ENCODE measurements at regions not wholly inside any gene's neighbourhood (a gene's known extent, or its start where the extent isn't known, plus 50 kb on each side); places are given as distances from the start of the nearest gene placed in this dataset.

GRCh38 chr2:123540291-123540690 is 484.8 kb upstream of the CNTNAP5 start:
- Histone ChIP-seq H3K27me3 (ENCODE audit: low read depth) (no peaks in the 10 kb centered on the region), H3K4me3 (no peak overlapping the region), H3K27ac (replicated peaks) (no peak overlapping the region), H3K9me3 (replicated peaks) (peaks cover 49% of the 10 kb centered on the region), H3K36me3 (no peaks in the 10 kb centered on the region), H3K4me1 (no peaks in the 10 kb centered on the region)
- TF ChIP-seq, protein P1, sequence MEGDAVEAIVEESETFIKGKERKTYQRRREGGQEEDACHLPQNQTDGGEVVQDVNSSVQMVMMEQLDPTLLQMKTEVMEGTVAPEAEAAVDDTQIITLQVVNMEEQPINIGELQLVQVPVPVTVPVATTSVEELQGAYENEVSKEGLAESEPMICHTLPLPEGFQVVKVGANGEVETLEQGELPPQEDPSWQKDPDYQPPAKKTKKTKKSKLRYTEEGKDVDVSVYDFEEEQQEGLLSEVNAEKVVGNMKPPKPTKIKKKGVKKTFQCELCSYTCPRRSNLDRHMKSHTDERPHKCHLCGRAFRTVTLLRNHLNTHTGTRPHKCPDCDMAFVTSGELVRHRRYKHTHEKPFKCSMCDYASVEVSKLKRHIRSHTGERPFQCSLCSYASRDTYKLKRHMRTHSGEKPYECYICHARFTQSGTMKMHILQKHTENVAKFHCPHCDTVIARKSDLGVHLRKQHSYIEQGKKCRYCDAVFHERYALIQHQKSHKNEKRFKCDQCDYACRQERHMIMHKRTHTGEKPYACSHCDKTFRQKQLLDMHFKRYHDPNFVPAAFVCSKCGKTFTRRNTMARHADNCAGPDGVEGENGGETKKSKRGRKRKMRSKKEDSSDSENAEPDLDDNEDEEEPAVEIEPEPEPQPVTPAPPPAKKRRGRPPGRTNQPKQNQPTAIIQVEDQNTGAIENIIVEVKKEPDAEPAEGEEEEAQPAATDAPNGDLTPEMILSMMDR (IDR thresholded peaks at IDR 0.05; ENCODE audit: borderline replicate concordance): no peak
- intact Hi-C loops (cut with micrococcal nuclease): no loop called here
- no peak for DNase-seq

DNA sequence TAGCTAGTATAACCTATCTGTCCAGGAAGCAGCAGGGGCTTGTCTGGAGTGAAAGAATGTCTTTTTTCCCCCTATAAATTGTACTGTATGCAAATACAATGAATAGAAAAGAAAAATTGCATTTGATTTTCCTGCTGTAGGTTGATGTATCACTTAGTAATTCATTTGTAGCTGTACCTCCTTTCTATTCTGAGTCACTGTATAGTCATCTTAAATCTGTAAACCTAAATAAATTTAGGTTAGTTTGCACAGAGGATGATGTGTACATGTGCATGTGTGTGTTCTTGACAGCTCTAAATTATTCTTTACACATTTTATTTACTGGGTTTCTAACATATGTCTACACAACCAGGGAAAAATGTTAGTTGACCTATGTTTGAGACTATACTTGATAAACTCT is 478.7 kb upstream of the CNTNAP5 start:
- Histone ChIP-seq H3K4me3 (no peak overlapping the region), H3K27me3 (ENCODE audit: low read depth) (no peaks in the 10 kb centered on the region), H3K27ac (replicated peaks) (no peak overlapping the region), H3K4me1 (no peaks in the 10 kb centered on the region), H3K9me3 (replicated peaks) (peaks cover 23% of the 10 kb centered on the region), H3K36me3 (no peaks in the 10 kb centered on the region)
- intact Hi-C loops (cut with micrococcal nuclease): no loop called here
- DNase-seq: no peak
- TF ChIP-seq, protein P1 (IDR thresholded peaks at IDR 0.05; ENCODE audit: borderline replicate concordance): no peak

- H3K9me3 ChIP-seq (replicated peaks): peaks cover 10% of the 10 kb centered on the region
- no peaks in the 10 kb centered on the region for H3K27me3 ChIP-seq (ENCODE audit: low read depth)
- DNase-seq: no peak
- TF ChIP-seq, protein P1 (IDR thresholded peaks at IDR 0.05; ENCODE audit: borderline replicate concordance): no peak
- no peak overlapping the region for H3K4me3 ChIP-seq
- H3K36me3 ChIP-seq: no peaks in the 10 kb centered on the region
- intact Hi-C loops (cut with micrococcal nuclease): no loop called here
- no peaks in the 10 kb centered on the region for H3K4me1 ChIP-seq
- no peak overlapping the region for H3K27ac ChIP-seq (replicated peaks)
Measured at GRCh38 chr2:123563515-123563914, 461.6 kb upstream of the CNTNAP5 start.

DNA sequence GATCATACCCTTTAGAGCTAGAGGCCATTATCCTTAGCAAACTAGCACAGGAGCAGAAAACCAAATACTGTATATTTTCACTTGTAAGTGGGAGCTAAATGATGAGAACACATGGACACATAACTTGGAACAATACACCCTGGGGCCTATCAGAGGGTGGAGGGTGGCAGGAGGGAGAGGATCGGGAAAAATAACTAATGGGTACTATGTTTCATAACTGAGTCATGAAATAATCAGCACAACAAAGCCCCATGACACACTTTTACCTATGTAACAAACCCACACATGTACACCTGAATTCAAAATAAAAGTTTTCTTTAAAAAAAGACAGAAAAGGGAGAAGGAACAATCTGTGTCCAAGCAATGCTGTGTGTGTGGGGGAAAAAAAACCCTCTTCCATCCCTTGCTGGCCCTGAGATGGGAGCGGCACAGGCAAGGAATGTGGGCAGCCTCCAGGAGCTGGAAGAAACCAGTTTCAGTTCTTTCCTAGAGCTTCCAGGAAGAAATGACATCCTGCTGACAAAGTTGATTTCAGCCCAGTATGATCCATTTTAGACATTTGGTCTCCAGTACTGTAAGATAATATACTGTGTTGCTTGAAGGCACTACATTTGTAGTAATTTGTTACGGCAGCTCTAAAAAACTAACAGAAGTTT is 458.7 kb upstream of the CNTNAP5 start:
- intact Hi-C loops (cut with micrococcal nuclease): no loop called here
- TF ChIP-seq, protein P1 (IDR thresholded peaks at IDR 0.05; ENCODE audit: borderline replicate concordance): no peak

GRCh38 chr2:123578016-123578415 is 447.1 kb upstream of the CNTNAP5 start:
- DNase-seq: no peak
- H3K27ac ChIP-seq (replicated peaks): no peak overlapping the region
- intact Hi-C loops (cut with micrococcal nuclease): no loop called here
- no peaks in the 10 kb centered on the region for H3K4me1 ChIP-seq
- H3K9me3 ChIP-seq (replicated peaks): no peaks in the 10 kb centered on the region
- no peaks in the 10 kb centered on the region for H3K36me3 ChIP-seq
- no peak overlapping the region for H3K4me3 ChIP-seq
- TF ChIP-seq, protein P1 (IDR thresholded peaks at IDR 0.05; ENCODE audit: borderline replicate concordance): no peak
- no peaks in the 10 kb centered on the region for H3K27me3 ChIP-seq (ENCODE audit: low read depth)

More for the DNA sequence above, 458.7 kb upstream of the CNTNAP5 start:
- no peak overlapping the region for H3K27ac ChIP-seq (replicated peaks)
- no peaks in the 10 kb centered on the region for H3K4me1 ChIP-seq
- no peaks in the 10 kb centered on the region for H3K9me3 ChIP-seq (replicated peaks)
- H3K4me3 ChIP-seq: no peak overlapping the region
- H3K36me3 ChIP-seq: no peaks in the 10 kb centered on the region
- no peak for DNase-seq
- no peaks in the 10 kb centered on the region for H3K27me3 ChIP-seq (ENCODE audit: low read depth)
